Glutamatergic neuron (in vitro differentiated cells): ENCODE measurements at regions not wholly inside any gene's neighbourhood (a gene's known extent, or its start where the extent isn't known, plus 50 kb on each side); places are given as distances from the start of the nearest gene placed in this dataset.
"Not testable (repeated sequence)": the region's sequence is repeated elsewhere in the genome, so short reads cannot be mapped to it uniquely, and the experiment has no call there.

Experiments used
- DNase-seq: peaks from one replicate; pipeline ENCODE4 v3.0.0; 2022
- H3K27ac Mint-ChIP-seq: one replicate; pipeline ENCODE4 v1.8.0; 2020; ENCODE audit warnings: mild to moderate bottlenecking, mixed read lengths, inconsistent platforms; ENCODE audit not compliant: unreplicated experiment
- H3K27me3 Mint-ChIP-seq: one replicate; pipeline ENCODE4 v1.8.0; 2020; ENCODE audit warnings: mild to moderate bottlenecking, moderate library complexity, mixed read lengths, inconsistent platforms; ENCODE audit not compliant: unreplicated experiment
- H3K36me3 Mint-ChIP-seq: one replicate; pipeline ENCODE4 v1.8.0; 2020; ENCODE audit warnings: mild to moderate bottlenecking, mixed read lengths, inconsistent platforms; ENCODE audit not compliant: unreplicated experiment
- H3K4me1 Mint-ChIP-seq: one replicate; pipeline ENCODE4 v1.8.0; 2020; ENCODE audit warnings: mild to moderate bottlenecking, low read depth, mixed read lengths, inconsistent platforms; ENCODE audit not compliant: unreplicated experiment
- H3K4me3 Mint-ChIP-seq: one replicate; pipeline ENCODE4 v1.8.0; 2020; ENCODE audit warnings: mild to moderate bottlenecking, mixed read lengths, inconsistent platforms; ENCODE audit not compliant: unreplicated experiment
- H3K9me3 Mint-ChIP-seq: one replicate; pipeline ENCODE4 v1.8.0; 2020; ENCODE audit warnings: mild to moderate bottlenecking, moderate library complexity, mixed read lengths, inconsistent platforms; ENCODE audit not compliant: unreplicated experiment
- CTCF ChIP-seq: fragments of 200-600 bp; sonication (generic); IDR thresholded peaks from one replicate; pipeline ENCODE4 v1.5.0; 2021; ENCODE audit not compliant: partially characterized antibody, unreplicated experiment

DNA sequence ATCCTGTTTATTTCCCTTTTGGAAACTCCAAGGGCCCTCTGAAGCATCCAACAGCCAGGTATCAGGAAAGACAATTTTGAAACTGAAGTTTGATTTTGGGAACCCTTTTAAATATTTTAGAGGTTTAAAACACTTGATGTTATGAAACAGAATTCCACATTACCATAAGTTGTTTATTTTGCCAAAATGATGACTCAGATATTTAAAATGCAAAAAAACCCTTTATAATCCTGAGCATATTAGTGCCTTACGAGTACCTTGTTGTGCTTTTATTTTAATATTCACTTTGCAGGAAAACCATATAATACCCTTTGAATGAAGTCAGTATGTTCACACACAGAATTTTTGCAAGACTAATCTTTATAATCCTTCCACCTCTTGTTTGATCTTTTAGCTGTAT lies 765.1 kb upstream of the CA10 start:
- Mint-ChIP-seq H3K9me3 (no peaks in the 10 kb centered on the region), H3K27me3 (no peaks in the 10 kb centered on the region), H3K36me3 (peaks cover 5% of the 10 kb centered on the region), H3K4me1 (no peaks in the 10 kb centered on the region), H3K27ac (no peak overlapping the region), H3K4me3 (no peak overlapping the region)
- TF ChIP-seq CTCF, result no peak
- DNase-seq, result no peak

GRCh38 chr17:52899235-52899634 lies 740.7 kb upstream of the CA10 start:
- no peaks in the 10 kb centered on the region for H3K9me3 Mint-ChIP-seq
- no peaks in the 10 kb centered on the region for H3K27me3 Mint-ChIP-seq
- no peaks in the 10 kb centered on the region for H3K4me1 Mint-ChIP-seq

GRCh38 chr17:52895272-52895671 lies 736.8 kb upstream of the CA10 start:
- H3K4me1 Mint-ChIP-seq, result no peaks in the 10 kb centered on the region
- H3K36me3 Mint-ChIP-seq, result no peaks in the 10 kb centered on the region
- no peak for TF ChIP-seq CTCF
- DNase-seq, result no peak
- no peaks in the 10 kb centered on the region for H3K9me3 Mint-ChIP-seq
- H3K27me3 Mint-ChIP-seq, result no peaks in the 10 kb centered on the region
- no peak overlapping the region for H3K4me3 Mint-ChIP-seq
- H3K27ac Mint-ChIP-seq, result no peak overlapping the region

More at GRCh38 chr17:52899235-52899634, 740.7 kb upstream of the CA10 start:
- H3K36me3 Mint-ChIP-seq, result no peaks in the 10 kb centered on the region
- DNase-seq, result no peak
- TF ChIP-seq CTCF, result no peak
- no peak overlapping the region for H3K4me3 Mint-ChIP-seq
- H3K27ac Mint-ChIP-seq, result no peak overlapping the region

- no peak for TF ChIP-seq CTCF
- no peak for DNase-seq
- Mint-ChIP-seq H3K27ac (no peak overlapping the region), H3K4me1 (no peaks in the 10 kb centered on the region), H3K9me3 (no peaks in the 10 kb centered on the region), H3K36me3 (no peaks in the 10 kb centered on the region), H3K27me3 (no peaks in the 10 kb centered on the region), H3K4me3 (no peak overlapping the region)
These were observed 733.8 kb upstream of the CA10 start for GRCh38 chr17:52892334-52892733.

GRCh38 chr17:52885882-52886281 lies 727.4 kb upstream of the CA10 start:
- H3K27ac Mint-ChIP-seq, result no peak overlapping the region
- TF ChIP-seq CTCF, result no peak

GRCh38 chr17:52883907-52884491 lies 725.5 kb upstream of the CA10 start:
- not testable (repeated sequence) for DNase-seq, H3K27me3 Mint-ChIP-seq, H3K27ac Mint-ChIP-seq, H3K36me3 Mint-ChIP-seq, H3K4me3 Mint-ChIP-seq, H3K4me1 Mint-ChIP-seq, H3K9me3 Mint-ChIP-seq

More at GRCh38 chr17:52885882-52886281, 727.4 kb upstream of the CA10 start:
- Mint-ChIP-seq H3K27me3 (no peaks in the 10 kb centered on the region), H3K4me1 (no peaks in the 10 kb centered on the region), H3K4me3 (no peak overlapping the region), H3K9me3 (peaks cover 2% of the 10 kb centered on the region), H3K36me3 (no peaks in the 10 kb centered on the region)
- no peak for DNase-seq

DNA sequence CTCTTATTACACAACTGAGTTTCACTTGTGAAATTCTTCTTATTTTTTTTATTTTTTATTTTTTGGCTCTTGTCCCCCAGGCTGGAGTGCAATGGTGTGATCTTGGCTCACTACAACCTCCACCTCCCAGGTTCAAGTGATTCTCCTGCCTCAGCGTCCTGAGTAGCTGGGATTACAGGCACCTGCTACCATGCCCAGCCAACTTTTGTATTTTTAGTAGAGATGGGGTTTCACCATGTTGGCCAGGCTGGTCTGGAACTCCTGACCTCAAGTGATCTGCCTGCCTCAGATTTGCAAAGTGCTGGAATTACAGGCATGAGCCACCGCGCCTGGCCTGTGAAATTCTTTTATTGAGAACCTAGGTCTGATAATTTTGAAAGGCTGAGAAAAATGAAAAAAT lies 688.3 kb upstream of the CA10 start:
- H3K9me3 Mint-ChIP-seq, H3K27me3 Mint-ChIP-seq, H3K4me3 Mint-ChIP-seq, H3K36me3 Mint-ChIP-seq, H3K4me1 Mint-ChIP-seq, DNase-seq, H3K27ac Mint-ChIP-seq: not testable (repeated sequence)
